OCI-LY1 (cell line): ENCODE measurements at regions not wholly inside any gene's neighbourhood (a gene's known extent, or its start where the extent isn't known, plus 50 kb on each side); places are given as distances from the start of the nearest gene placed in this dataset.

Experiments
- H2AFZ ChIP-seq: fragments of 200-600 bp; sonication (generic), shearing (Covaris generic); 2 replicates; pipeline ENCODE4 v1.6.0; 2014; ENCODE audit warnings: antibody characterized with exemption, mild to moderate bottlenecking, low read length
- H3F3A ChIP-seq: fragments of 200-600 bp; sonication (generic), shearing (Covaris generic); 2 replicates; pipeline ENCODE4 v1.6.0; 2014; ENCODE audit warnings: mild to moderate bottlenecking, antibody characterized with exemption, low read length, moderate library complexity; ENCODE audit not compliant: insufficient read depth
- H3K27ac ChIP-seq: fragments of 200-600 bp; sonication (generic); 2 replicates; pipeline ENCODE4 v1.5.1; 2014; ENCODE audit warnings: low read length, mixed run types, mild to moderate bottlenecking, low read depth; ENCODE audit not compliant: poor library complexity, severe bottlenecking
- H3K27me3 ChIP-seq: fragments of 200-600 bp; sonication (generic); 2 replicates; pipeline ENCODE4 v1.6.0; 2014; ENCODE audit warnings: antibody characterized with exemption, mild to moderate bottlenecking, low read length, moderate library complexity; ENCODE audit not compliant: insufficient read depth
- H3K36me3 ChIP-seq: fragments of 200-600 bp; sonication (generic); 2 replicates; pipeline ENCODE4 v1.6.1; 2014; ENCODE audit warnings: mild to moderate bottlenecking, antibody characterized with exemption, low read length, moderate library complexity, mixed read lengths; ENCODE audit not compliant: insufficient read depth
- H3K4me1 ChIP-seq: fragments of 200-600 bp; sonication (generic); 2 replicates; pipeline ENCODE4 v1.5.1; 2014; ENCODE audit warnings: mild to moderate bottlenecking, low read length, moderate library complexity; ENCODE audit not compliant: insufficient read depth, severe bottlenecking
- H3K4me2 ChIP-seq: fragments of 200-600 bp; sonication (generic), shearing (Covaris generic); 2 replicates; pipeline ENCODE4 v1.6.1; 2014; ENCODE audit warnings: low read length
- H3K4me3 ChIP-seq: fragments of 200-600 bp; sonication (generic); 2 replicates; pipeline ENCODE4 v1.5.1; 2014; ENCODE audit warnings: low read length, low read depth, mild to moderate bottlenecking, mixed read lengths; ENCODE audit not compliant: poor library complexity, severe bottlenecking
- H3K79me2 ChIP-seq: fragments of 200-600 bp; shearing (Covaris generic); 2 replicates; pipeline ENCODE4 v1.6.1; 2016; ENCODE audit warnings: mixed run types, low read length, mixed read lengths; ENCODE audit not compliant: insufficient read depth
- H3K9ac ChIP-seq: fragments of 200-600 bp; sonication (generic), shearing (Covaris generic); 2 replicates; pipeline ENCODE4 v1.6.1; 2014; ENCODE audit warnings: mild to moderate bottlenecking, low read length, mixed read lengths
- H3K9me2 ChIP-seq: fragments of 200-600 bp; sonication (generic), shearing (Covaris generic); 2 replicates; pipeline ENCODE4 v1.6.1; 2014; ENCODE audit warnings: low read depth, mild to moderate bottlenecking, low read length, mixed read lengths
- H3K9me3 ChIP-seq: fragments of 200-600 bp; shearing (Covaris generic); 2 replicates; pipeline ENCODE4 v1.6.1; 2014; ENCODE audit warnings: low read length, mixed read lengths
- H4K20me1 ChIP-seq: fragments of 200-600 bp; sonication (generic), shearing (Covaris generic); 2 replicates; pipeline ENCODE4 v1.6.0; 2016; ENCODE audit warnings: mild to moderate bottlenecking, low read length; ENCODE audit not compliant: insufficient read depth
- EZH2 ChIP-seq: fragments of 200-600 bp; sonication (generic), shearing (Covaris generic); IDR thresholded peaks from 2 replicates; pipeline ENCODE4 v1.8.0; 2017; ENCODE audit warnings: borderline replicate concordance, mixed run types, mild to moderate bottlenecking, antibody characterized with exemption, low read length, moderate library complexity, mixed read lengths
- TF ChIP-seq, protein P1 (sequence below): fragments of 200-600 bp; sonication (generic), shearing (Covaris generic); IDR thresholded peaks from 2 replicates; pipeline ENCODE4 v1.5.1; 2017; ENCODE audit warnings: mild to moderate bottlenecking, antibody characterized with exemption, low read length, moderate library complexity, mixed read lengths

GRCh38 chr7:16354573-16354972 lies 66.8 kb downstream of the CRPPA start:
- H3K4me2 ChIP-seq: no peak overlapping the region
- no peaks in the 10 kb centered on the region for H3K36me3 ChIP-seq
- no peaks in the 10 kb centered on the region for H3K79me2 ChIP-seq
- no peaks in the 10 kb centered on the region for H3K4me1 ChIP-seq
- H3K4me3 ChIP-seq: no peak overlapping the region
- TF ChIP-seq, protein P1, sequence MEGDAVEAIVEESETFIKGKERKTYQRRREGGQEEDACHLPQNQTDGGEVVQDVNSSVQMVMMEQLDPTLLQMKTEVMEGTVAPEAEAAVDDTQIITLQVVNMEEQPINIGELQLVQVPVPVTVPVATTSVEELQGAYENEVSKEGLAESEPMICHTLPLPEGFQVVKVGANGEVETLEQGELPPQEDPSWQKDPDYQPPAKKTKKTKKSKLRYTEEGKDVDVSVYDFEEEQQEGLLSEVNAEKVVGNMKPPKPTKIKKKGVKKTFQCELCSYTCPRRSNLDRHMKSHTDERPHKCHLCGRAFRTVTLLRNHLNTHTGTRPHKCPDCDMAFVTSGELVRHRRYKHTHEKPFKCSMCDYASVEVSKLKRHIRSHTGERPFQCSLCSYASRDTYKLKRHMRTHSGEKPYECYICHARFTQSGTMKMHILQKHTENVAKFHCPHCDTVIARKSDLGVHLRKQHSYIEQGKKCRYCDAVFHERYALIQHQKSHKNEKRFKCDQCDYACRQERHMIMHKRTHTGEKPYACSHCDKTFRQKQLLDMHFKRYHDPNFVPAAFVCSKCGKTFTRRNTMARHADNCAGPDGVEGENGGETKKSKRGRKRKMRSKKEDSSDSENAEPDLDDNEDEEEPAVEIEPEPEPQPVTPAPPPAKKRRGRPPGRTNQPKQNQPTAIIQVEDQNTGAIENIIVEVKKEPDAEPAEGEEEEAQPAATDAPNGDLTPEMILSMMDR: no peak
- H3K9me3 ChIP-seq: no peaks in the 10 kb centered on the region
- H3K27ac ChIP-seq: no peak overlapping the region
- H3K9ac ChIP-seq: no peak overlapping the region
- no peak overlapping the region for H2AFZ ChIP-seq
- no peaks in the 10 kb centered on the region for H3F3A ChIP-seq
- no peaks in the 10 kb centered on the region for H4K20me1 ChIP-seq
- H3K9me2 ChIP-seq: no peaks in the 10 kb centered on the region
- no peaks in the 10 kb centered on the region for H3K27me3 ChIP-seq

GRCh38 chr7:16353226-16353625 lies 68.1 kb downstream of the CRPPA start:
- H3K27ac ChIP-seq: no peak overlapping the region
- no peaks in the 10 kb centered on the region for H4K20me1 ChIP-seq
- no peaks in the 10 kb centered on the region for H3K9me3 ChIP-seq
- H3K9me2 ChIP-seq: no peaks in the 10 kb centered on the region
- H2AFZ ChIP-seq: no peak overlapping the region
- no peaks in the 10 kb centered on the region for H3K4me1 ChIP-seq
- H3K27me3 ChIP-seq: no peaks in the 10 kb centered on the region
- no peaks in the 10 kb centered on the region for H3K79me2 ChIP-seq
- no peak overlapping the region for H3K9ac ChIP-seq
- no peaks in the 10 kb centered on the region for H3F3A ChIP-seq
- H3K4me3 ChIP-seq: no peak overlapping the region
- no peak overlapping the region for H3K4me2 ChIP-seq
- no peaks in the 10 kb centered on the region for H3K36me3 ChIP-seq
- TF ChIP-seq EZH2: no peak
- TF ChIP-seq, protein P1: no peak

DNA sequence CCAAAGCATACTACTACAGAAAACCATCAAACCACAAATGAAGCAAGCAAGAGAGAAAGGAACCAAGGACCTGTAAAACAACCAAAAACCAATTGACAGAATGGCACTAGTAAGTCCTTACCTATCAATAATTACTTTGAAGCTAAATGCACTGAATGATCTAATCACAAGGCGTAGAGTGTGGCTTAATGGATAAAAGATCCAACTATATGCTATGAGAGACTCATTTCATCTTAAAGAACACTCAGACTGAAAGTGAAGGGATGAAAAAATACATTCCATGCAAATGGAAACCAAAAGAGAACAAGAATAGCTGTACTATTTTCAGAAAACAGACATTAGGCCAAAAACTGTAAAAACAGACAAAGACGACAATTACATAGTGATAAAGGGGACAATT lies 70.7 kb downstream of the CRPPA start:
- no peak overlapping the region for H3K9ac ChIP-seq
- no peaks in the 10 kb centered on the region for H3K9me3 ChIP-seq
- H3F3A ChIP-seq: no peaks in the 10 kb centered on the region
- TF ChIP-seq, protein P1: no peak
- TF ChIP-seq EZH2: no peak
- no peak overlapping the region for H3K27ac ChIP-seq
- no peak overlapping the region for H3K4me2 ChIP-seq
- no peaks in the 10 kb centered on the region for H3K9me2 ChIP-seq
- no peak overlapping the region for H3K4me3 ChIP-seq
- no peaks in the 10 kb centered on the region for H3K27me3 ChIP-seq
- H2AFZ ChIP-seq: no peak overlapping the region
- H3K36me3 ChIP-seq: no peaks in the 10 kb centered on the region
- no peaks in the 10 kb centered on the region for H3K4me1 ChIP-seq
- H3K79me2 ChIP-seq: no peaks in the 10 kb centered on the region
- H4K20me1 ChIP-seq: no peaks in the 10 kb centered on the region
